T-cell (primary cell): ENCODE measurements at regions not wholly inside any gene's neighbourhood (a gene's known extent, or its start where the extent isn't known, plus 50 kb on each side); places are given as distances from the start of the nearest gene placed in this dataset.

Experiments used
- ATAC-seq, 4 experiments: fragments of 200-7000 bp in 3 of 4; fragments of 150-1000 bp in 1 of 4; cut with Tn5 transposase; replicated peaks in 1 of 4; 1 replicate in 3 of 4; 2 replicates in 1 of 4; pipeline ENCODE4 v1.10.0; 2021; ENCODE audit warnings: moderate library complexity in 3 of 4, mild to moderate bottlenecking in 2 of 4, moderate number of reproducible peaks in 1 of 4
- CTCF ChIA-PET, 2 donors: fragments of 300-600 bp; sonication (Branson Sonifier 250); formaldehyde crosslinking; loops; one replicate each; lab custom pipeline; 2022; ENCODE audit warnings: antibody characterized with exemption in 2 of 2; lab: Charles Lee
- POLR2A ChIA-PET, 2 donors: fragments of 300-600 bp; sonication (Branson Sonifier 250); formaldehyde crosslinking; loops; one replicate each; lab custom pipeline; 2022; ENCODE audit warnings: antibody characterized with exemption in 2 of 2; lab: Charles Lee
- DNase-seq, 35 experiments: peaks; one replicate each; pipeline versions ENCODE4 v3.0.0 to v3.0.0-alpha.2; 2013 to 2023
- H3K27ac ChIP-seq: one replicate; pipeline ENCODE4 v1.5.1; 2013; ENCODE audit warnings: low read length
- H3K27me3 ChIP-seq, 2 experiments: replicated peaks in 1 of 2; 1 replicate in 1 of 2; 2 replicates in 1 of 2; pipeline versions ENCODE4 v1.6.1 to v1.7.0; 2013; ENCODE audit warnings: low read length in 1 of 2, mixed read lengths in 1 of 2; ENCODE audit not compliant: control insufficient read depth in 2 of 2, insufficient read depth in 2 of 2; ENCODE audit errors: extremely low read depth in 1 of 2
- H3K36me3 ChIP-seq, 2 donors: 1 replicate in 1 of 2; 2 replicates in 1 of 2; pipeline versions ENCODE4 v1.6.1 to v1.7.0; 2013; ENCODE audit warnings: low read length in 1 of 2; ENCODE audit not compliant: control insufficient read depth in 2 of 2, insufficient read depth in 1 of 2; ENCODE audit errors: extremely low read depth in 1 of 2
- H3K4me1 ChIP-seq, 2 experiments: 1 replicate in 1 of 2; 2 replicates in 1 of 2; pipeline versions ENCODE4 v1.6.1 to v1.7.0; 2013; ENCODE audit warnings: low read length in 2 of 2, mixed read lengths in 1 of 2; ENCODE audit not compliant: insufficient read depth in 2 of 2, control insufficient read depth in 1 of 2; ENCODE audit errors: extremely low read depth in 1 of 2
- H3K4me3 ChIP-seq, 2 donors: 1 replicate in 1 of 2; 2 replicates in 1 of 2; pipeline versions ENCODE4 v1.5.1 to v1.7.0; 2013; ENCODE audit warnings: mild to moderate bottlenecking in 2 of 2, low read length in 1 of 2, moderate library complexity in 1 of 2; ENCODE audit not compliant: control insufficient read depth in 1 of 2; ENCODE audit errors: extremely low read depth in 1 of 2
- H3K9me3 ChIP-seq: 2 replicates; pipeline ENCODE4 v1.7.0; 2013
- H3K27ac Mint-ChIP-seq, 2 donors: one replicate each; pipeline ENCODE4 v1.8.0; 2020 to 2021; ENCODE audit warnings: mild to moderate bottlenecking in 2 of 2, mixed read lengths in 2 of 2
- H3K27me3 Mint-ChIP-seq, 2 donors: one replicate each; pipeline ENCODE4 v1.8.0; 2021 to 2022; ENCODE audit warnings: mixed read lengths in 2 of 2
- H3K36me3 Mint-ChIP-seq: one replicate; pipeline ENCODE4 v1.8.0; 2021; ENCODE audit warnings: mixed read lengths
- H3K4me1 Mint-ChIP-seq, 3 donors: one replicate each; pipeline ENCODE4 v1.8.0; 2020 to 2022; ENCODE audit warnings: mixed read lengths in 3 of 3, mild to moderate bottlenecking in 1 of 3
- H3K4me3 Mint-ChIP-seq, 3 donors: one replicate each; pipeline ENCODE4 v1.8.0; 2020 to 2022; ENCODE audit warnings: mild to moderate bottlenecking in 3 of 3, mixed read lengths in 3 of 3, moderate library complexity in 3 of 3
- H3K9me3 Mint-ChIP-seq, 3 donors: one replicate each; pipeline ENCODE4 v1.8.0; 2020 to 2022; ENCODE audit warnings: mixed read lengths in 3 of 3
- WGBS: methylation state at CpG from one replicate; pipeline ENCODE4 v1.1.5; 2013; ENCODE audit warnings: missing lambda C conversion rate; ENCODE audit not compliant: insufficient coverage; 5-methylcytosine and 5-hydroxymethylcytosine counted together

DNA sequence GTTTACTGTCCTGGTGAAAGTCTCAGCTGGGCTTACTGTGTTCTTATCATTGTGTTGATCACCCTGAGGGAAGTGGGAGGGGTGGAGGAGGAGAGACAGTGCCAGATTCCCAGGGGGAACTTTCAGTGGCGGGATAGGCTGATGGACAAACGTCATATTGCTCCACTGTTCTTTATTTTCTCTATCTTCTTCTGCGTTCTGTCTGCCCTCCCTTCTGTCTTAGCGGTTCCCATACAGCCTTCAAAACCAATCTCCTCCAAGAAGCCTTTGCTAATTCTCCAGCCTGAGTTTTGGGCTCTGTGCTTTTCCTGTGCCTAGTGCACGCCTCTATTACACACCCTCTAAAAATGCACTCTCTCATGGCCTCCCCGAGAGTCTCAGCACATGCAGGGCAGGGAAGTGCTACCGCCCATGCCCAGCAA is 448.7 kb upstream of the FAT1 start:
- no peak overlapping the region for H3K4me3 Mint-ChIP-seq
- ATAC-seq (no peak), DNase-seq (no peak)
- H3K9me3 ChIP-seq: no peaks in the 10 kb centered on the region
- no peak overlapping the region for H3K27ac ChIP-seq
- H3K4me3 ChIP-seq: no peak overlapping the region
- 83% methylated on average over 3 of the region's 7 CpGs for WGBS
- POLR2A ChIA-PET: no interaction called here
- CTCF ChIA-PET: no interaction called here
- no peaks in the 10 kb centered on the region for H3K36me3 Mint-ChIP-seq
- no peaks in the 10 kb centered on the region for H3K4me1 ChIP-seq
- H3K4me1 Mint-ChIP-seq: no peaks in the 10 kb centered on the region
- H3K27me3 ChIP-seq: no peaks in the 10 kb centered on the region
- no peaks in the 10 kb centered on the region for H3K36me3 ChIP-seq
- no peaks in the 10 kb centered on the region for H3K27me3 Mint-ChIP-seq
- no peak overlapping the region for H3K27ac Mint-ChIP-seq
- peaks cover 0 to 21% (median 13%) of the 10 kb centered on the region in 3 donors for H3K9me3 Mint-ChIP-seq

DNA sequence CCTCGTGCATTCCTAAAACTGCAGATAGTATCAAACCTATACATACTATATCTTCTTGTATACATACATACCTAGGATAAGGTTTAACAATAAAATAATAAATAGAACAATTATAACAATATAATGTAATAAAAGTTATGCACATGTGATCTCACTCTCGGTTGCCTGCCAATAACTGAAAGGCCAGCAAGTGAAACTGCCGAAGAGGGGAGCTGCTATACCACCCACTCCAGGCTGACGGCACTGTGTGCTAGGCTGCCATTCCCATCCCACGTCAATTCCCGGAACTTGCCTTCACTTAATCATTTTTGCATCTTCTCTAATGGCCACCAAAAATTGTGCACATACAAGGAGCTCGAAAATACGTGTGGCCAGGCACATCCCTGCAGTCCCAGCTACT is 451.1 kb upstream of the FAT1 start:
- Histone ChIP-seq H3K27me3 (no peaks in the 10 kb centered on the region), H3K9me3 (no peaks in the 10 kb centered on the region), H3K36me3 (no peaks in the 10 kb centered on the region), H3K4me3 (no peak overlapping the region), H3K4me1 (no peaks in the 10 kb centered on the region), H3K27ac (no peak overlapping the region)
- 90% methylated on average over 6 of the region's 8 CpGs for WGBS
- no peaks in the 10 kb centered on the region for H3K36me3 Mint-ChIP-seq
- POLR2A ChIA-PET: no interaction called here
- H3K4me3 Mint-ChIP-seq: no peak overlapping the region
- no peak for ATAC-seq
- CTCF ChIA-PET: no interaction called here
- no peak for DNase-seq
- no peaks in the 10 kb centered on the region for H3K4me1 Mint-ChIP-seq
- peaks cover 5 to 19% (median 16%) of the 10 kb centered on the region in 3 donors for H3K9me3 Mint-ChIP-seq
- no peak overlapping the region for H3K27ac Mint-ChIP-seq
- no peaks in the 10 kb centered on the region for H3K27me3 Mint-ChIP-seq

DNA sequence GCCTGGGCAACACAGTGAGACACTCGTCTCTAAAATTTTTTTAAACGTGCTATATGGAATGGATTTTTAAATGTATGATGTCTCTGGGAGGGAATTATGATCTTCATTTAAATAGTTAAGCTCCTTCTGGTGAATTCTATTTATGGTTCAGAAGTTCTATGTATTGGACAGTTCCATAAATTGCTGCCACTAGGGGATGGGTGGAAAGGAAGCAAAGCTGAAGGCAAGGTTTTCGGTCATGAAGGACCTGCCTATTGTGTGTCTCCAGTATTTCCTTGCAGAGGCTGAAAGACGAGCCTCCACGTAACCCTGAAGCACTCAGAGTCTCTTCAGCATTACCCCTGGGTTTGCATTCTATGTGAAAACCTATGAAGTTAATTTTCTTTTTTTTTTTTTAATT is 451.5 kb upstream of the FAT1 start:
- Mint-ChIP-seq H3K27ac (no peak overlapping the region), H3K4me1 (no peaks in the 10 kb centered on the region), H3K27me3 (no peaks in the 10 kb centered on the region), H3K36me3 (no peaks in the 10 kb centered on the region), H3K4me3 (no peak overlapping the region), H3K9me3 (peaks cover 5 to 20% (median 19%) of the 10 kb centered on the region in 3 donors)
- POLR2A ChIA-PET: no interaction called here
- Histone ChIP-seq H3K27me3 (no peaks in the 10 kb centered on the region), H3K36me3 (no peaks in the 10 kb centered on the region), H3K4me3 (no peak overlapping the region), H3K9me3 (no peaks in the 10 kb centered on the region), H3K4me1 (no peaks in the 10 kb centered on the region), H3K27ac (no peak overlapping the region)
- CTCF ChIA-PET: no interaction called here
- DNase-seq (no peak), ATAC-seq (no peak)
- WGBS: 65% methylated on average over 5 of the region's 5 CpGs

DNA sequence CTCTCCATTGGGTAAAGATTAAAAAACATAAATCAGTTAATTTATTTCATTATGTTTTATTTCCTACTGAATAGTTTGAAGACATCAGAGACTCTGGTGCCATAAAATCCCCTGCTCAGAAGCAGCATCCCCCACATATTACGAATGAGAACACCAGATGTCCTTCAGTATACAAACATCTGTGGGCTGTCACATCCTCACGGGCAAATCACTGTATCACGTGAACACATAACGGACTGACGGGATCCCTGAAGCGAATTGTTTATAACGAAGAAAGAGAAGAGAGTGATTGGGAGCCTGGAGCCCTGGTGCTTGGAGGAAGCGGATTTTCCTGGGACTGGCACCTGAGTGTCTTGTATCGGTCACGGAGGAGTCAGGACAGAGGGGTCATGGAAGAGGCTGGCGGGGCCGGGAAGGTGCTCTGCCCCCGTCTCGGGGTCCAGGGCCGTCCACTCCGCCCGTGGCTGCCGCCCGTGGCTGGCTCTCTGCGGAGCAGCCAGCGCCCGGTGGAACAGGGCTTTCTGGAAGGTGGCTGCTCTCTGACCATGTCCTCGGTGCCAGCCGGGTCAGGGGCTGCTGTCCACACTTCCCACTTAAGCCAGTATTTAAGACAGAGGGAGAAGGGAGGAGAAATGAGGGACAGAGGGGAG is 452.7 kb upstream of the FAT1 start:
- Mint-ChIP-seq H3K9me3 (peaks cover 5 to 22% (median 19%) of the 10 kb centered on the region in 3 donors), H3K4me1 (no peaks in the 10 kb centered on the region), H3K36me3 (no peaks in the 10 kb centered on the region), H3K27me3 (no peaks in the 10 kb centered on the region), H3K4me3 (no peak overlapping the region), H3K27ac (no peak overlapping the region)
- H3K4me3 ChIP-seq: no peak overlapping the region
- no peak overlapping the region for H3K27ac ChIP-seq
- ATAC-seq (no peak), DNase-seq (no peak)
- no peaks in the 10 kb centered on the region for H3K9me3 ChIP-seq
- no peaks in the 10 kb centered on the region for H3K36me3 ChIP-seq
- CTCF ChIA-PET: no interaction called here
- POLR2A ChIA-PET: no interaction called here
- no peaks in the 10 kb centered on the region for H3K27me3 ChIP-seq
- whole genome bisulfite sequencing: 80% methylated on average over 20 of the region's 24 CpGs
- H3K4me1 ChIP-seq: no peaks in the 10 kb centered on the region

DNA sequence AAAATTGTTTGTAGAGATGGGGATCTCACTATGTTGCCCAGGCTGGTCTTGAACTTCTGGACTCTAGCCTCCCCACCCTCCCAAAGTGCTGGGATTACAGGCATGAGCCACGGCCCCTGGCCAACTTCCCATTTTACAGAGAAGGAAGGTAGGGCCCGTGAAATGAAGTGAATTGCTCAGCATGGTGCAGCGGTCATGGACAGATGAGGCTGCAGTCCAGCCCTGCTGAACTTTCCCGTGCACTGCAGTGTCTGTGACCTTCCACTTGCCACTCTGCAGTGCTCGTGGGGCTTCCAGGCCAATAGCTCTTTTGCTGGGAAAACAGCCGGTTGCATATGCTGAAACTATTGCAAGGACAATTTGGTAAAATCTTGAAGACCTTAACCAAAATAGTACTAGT is 454.4 kb upstream of the FAT1 start:
- H3K4me1 Mint-ChIP-seq: no peaks in the 10 kb centered on the region
- Histone ChIP-seq H3K4me3 (no peak overlapping the region), H3K27me3 (no peaks in the 10 kb centered on the region), H3K9me3 (no peaks in the 10 kb centered on the region), H3K4me1 (no peaks in the 10 kb centered on the region), H3K27ac (no peak overlapping the region), H3K36me3 (no peaks in the 10 kb centered on the region)
- H3K27me3 Mint-ChIP-seq: no peaks in the 10 kb centered on the region
- no peak overlapping the region for H3K27ac Mint-ChIP-seq
- no peak for DNase-seq
- POLR2A ChIA-PET: no interaction called here
- no peaks in the 10 kb centered on the region for H3K36me3 Mint-ChIP-seq
- ATAC-seq: no peak
- WGBS: 60% methylated on average over 2 of the region's 6 CpGs
- H3K4me3 Mint-ChIP-seq: no peak overlapping the region
- H3K9me3 Mint-ChIP-seq: peaks cover 5 to 24% (median 9%) of the 10 kb centered on the region in 3 donors
- CTCF ChIA-PET: no interaction called here

DNA sequence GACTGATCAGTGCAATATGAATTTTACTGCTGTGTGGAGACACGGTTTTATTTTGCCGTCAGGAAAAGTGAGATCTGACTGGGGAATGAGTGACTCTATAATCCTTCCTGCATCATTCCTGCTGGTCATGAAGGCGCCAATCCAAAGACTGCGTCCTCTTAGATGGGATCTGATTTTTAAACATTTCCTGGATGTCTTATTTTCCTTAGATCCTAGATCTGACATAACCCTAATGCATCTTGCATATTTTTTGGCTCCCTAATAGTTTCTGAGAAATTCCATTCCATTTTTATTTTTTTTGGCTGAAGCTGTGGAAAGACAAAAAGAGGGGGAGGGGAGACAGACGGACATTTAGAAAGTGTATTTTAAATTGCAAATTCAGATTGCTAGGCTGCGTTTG is 454.9 kb upstream of the FAT1 start:
- no peak overlapping the region for H3K4me3 ChIP-seq
- no peak overlapping the region for H3K27ac ChIP-seq
- no peaks in the 10 kb centered on the region for H3K27me3 Mint-ChIP-seq
- POLR2A ChIA-PET: no interaction called here
- CTCF ChIA-PET: no interaction called here
- no peaks in the 10 kb centered on the region for H3K36me3 Mint-ChIP-seq
- H3K4me1 Mint-ChIP-seq: no peaks in the 10 kb centered on the region
- no peak for DNase-seq
- ATAC-seq: no peak
- WGBS: 90% methylated on average over 2 of the region's 6 CpGs
- H3K27me3 ChIP-seq: no peaks in the 10 kb centered on the region
- no peak overlapping the region for H3K27ac Mint-ChIP-seq
- no peaks in the 10 kb centered on the region for H3K36me3 ChIP-seq
- no peaks in the 10 kb centered on the region for H3K9me3 ChIP-seq
- no peaks in the 10 kb centered on the region for H3K4me1 ChIP-seq
- no peak overlapping the region for H3K4me3 Mint-ChIP-seq
- peaks cover 5 to 24% (median 9%) of the 10 kb centered on the region in 3 donors for H3K9me3 Mint-ChIP-seq
